ENCODE measurements at regions not wholly inside any gene's neighbourhood (a gene's known extent, or its start where the extent isn't known, plus 50 kb on each side); places are given as distances from the start of the nearest gene placed in this dataset.

- no peak overlapping the region for H3K14ac ChIP-seq (ENCODE audit: insufficient read length)
- POLR2A ChIA-PET (ENCODE audit: partially characterized antibody) = no interaction called here
- FAIRE-seq = no peak
Observed at GRCh38 chr2:35461406-35461805, 894.2 kb upstream of the CRIM1 start.

More at GRCh38 chr2:35461406-35461805, 894.2 kb upstream of the CRIM1 start:
- no peak overlapping the region for H3K23ac ChIP-seq (ENCODE audit: insufficient read length)
- no peak for DNase-seq (ENCODE audit: low read depth in 1 of 2, low spot score in 2 of 2)
- CTCF ChIA-PET (ENCODE audit: partially characterized antibody) = no interaction called here
- no peak overlapping the region for H2AK5ac ChIP-seq (ENCODE audit: low read depth, low read length)
- H3K79me2 ChIP-seq (ENCODE audit: control insufficient read depth in 1 of 2, insufficient read depth in 2 of 2, low read length in 2 of 2) = no peaks in the 10 kb centered on the region
- no peak overlapping the region for H3K56ac ChIP-seq (replicated peaks; ENCODE audit: insufficient read length, low read depth, low read length)
- H3K4ac ChIP-seq (replicated peaks; ENCODE audit: insufficient read length, low read depth, low read length) = no peak overlapping the region
- H3K27ac ChIP-seq (ENCODE audit: low read depth, low read length) = no peak overlapping the region
- no peak overlapping the region for H2BK5ac ChIP-seq (ENCODE audit: low read depth, low read length)
- TF ChIP-seq SP4 (IDR thresholded peaks at IDR 0.05; ENCODE audit: low read length) = no peak
- no peak for TF ChIP-seq SP2 (IDR thresholded peaks at IDR 0.05; ENCODE audit: low read length)
- no peak for TF ChIP-seq ATF3 (IDR thresholded peaks at IDR 0.05; ENCODE audit: insufficient read depth, low read depth, low read length)
- TF ChIP-seq CTCF (IDR thresholded peaks at IDR 0.05; ENCODE audit: control extremely low read depth in 1 of 3, insufficient read depth in 1 of 3, low read depth in 1 of 3, low read length in 3 of 3) = no peak
- no peak for TF ChIP-seq BACH1 (IDR thresholded peaks at IDR 0.05; ENCODE audit: low read length)
- TF ChIP-seq TEAD4 (IDR thresholded peaks at IDR 0.05; ENCODE audit: low read depth, low read length) = no peak
- no peaks in the 10 kb centered on the region for H4K20me1 ChIP-seq (replicated peaks in 1 of 2; ENCODE audit: control insufficient read depth in 1 of 2, insufficient read depth in 2 of 2, low read length in 2 of 2)
- H2BK15ac ChIP-seq (ENCODE audit: low read length) = no peak overlapping the region
- no peak overlapping the region for H4K91ac ChIP-seq (replicated peaks; ENCODE audit: insufficient read length, low read length)
- H4K5ac ChIP-seq (ENCODE audit: insufficient read length, low read depth, low read length) = no peak overlapping the region
- H3K79me1 ChIP-seq (ENCODE audit: low read depth, low read length) = no peaks in the 10 kb centered on the region
- no peaks in the 10 kb centered on the region for H3K27me3 ChIP-seq (replicated peaks in 1 of 4; ENCODE audit: control insufficient read depth in 3 of 4, extremely low read depth in 1 of 4, insufficient read depth in 3 of 4, low read length in 3 of 4)
- H3K4me1 ChIP-seq (replicated peaks in 1 of 4; ENCODE audit: control insufficient read depth in 3 of 4, insufficient read depth in 4 of 4, low read length in 3 of 4) = no peaks in the 10 kb centered on the region
- H4K8ac ChIP-seq (ENCODE audit: extremely low read depth, insufficient read depth, low read length) = no peak overlapping the region
- no peak overlapping the region for H3K9ac ChIP-seq (replicated peaks in 1 of 4; ENCODE audit: extremely low read depth in 1 of 4, low read depth in 3 of 4, low read length in 3 of 4)
- no peak overlapping the region for H2BK20ac ChIP-seq (ENCODE audit: low read length)
- no peaks in the 10 kb centered on the region for H3K36me3 ChIP-seq (ENCODE audit: control insufficient read depth in 2 of 4, insufficient read depth in 4 of 4, low read length in 3 of 4)
- no peak overlapping the region for H2AFZ ChIP-seq (ENCODE audit: low read length)
- H2BK12ac ChIP-seq (ENCODE audit: low read depth, low read length) = no peak overlapping the region
- no peaks in the 10 kb centered on the region for H3K23me2 ChIP-seq (ENCODE audit: low read depth, low read length)
- no peak overlapping the region for H3K4me3 ChIP-seq (ENCODE audit: extremely low read depth in 1 of 4, insufficient read depth in 2 of 4, low read depth in 3 of 4, low read length in 4 of 4)
- H2BK120ac ChIP-seq (replicated peaks; ENCODE audit: low read depth, low read length) = no peak overlapping the region
- H3K18ac ChIP-seq (ENCODE audit: extremely low read depth, low read length) = no peak overlapping the region
- no peak overlapping the region for H3K4me2 ChIP-seq (ENCODE audit: insufficient read depth in 1 of 2, low read depth in 2 of 2, low read length in 2 of 2)
- no peaks in the 10 kb centered on the region for H3K9me3 ChIP-seq (ENCODE audit: insufficient read depth in 2 of 2, low read depth in 1 of 2, low read length in 1 of 2)

Measured in H1 (cell line).